ENCODE measurements at regions not wholly inside any gene's neighbourhood (a gene's known extent, or its start where the extent isn't known, plus 50 kb on each side); places are given as distances from the start of the nearest gene placed in this dataset.

GRCh38 chr5:157961176-157961575, 102.2 kb upstream of the CLINT1 start:
- TF ChIP-seq EZH2 (IDR thresholded peaks at IDR 0.05): no peak
- TF ChIP-seq POLR2AphosphoS5 (IDR thresholded peaks at IDR 0.05; ENCODE audit: borderline replicate concordance, low read depth, low read length): no peak
- TF ChIP-seq FOXP2 (optimal IDR thresholded peaks at IDR 0.05; ENCODE audit: control extremely low read depth, extremely low read length, insufficient read depth): no peak

Measured in SK-N-MC (cell line).